Immature natural killer cell (primary cell): ENCODE measurements at regions not wholly inside any gene's neighbourhood (a gene's known extent, or its start where the extent isn't known, plus 50 kb on each side); places are given as distances from the start of the nearest gene placed in this dataset.
A peak's percentile ranks its signal among the peaks of the same experiment; 100 is the strongest.
"Not testable (repeated sequence)": the region's sequence is repeated elsewhere in the genome, so short reads cannot be mapped to it uniquely, and the experiment has no call there.

Experiments used
- DNase-seq, 3 donors: peaks; one replicate each; pipeline ENCODE4 v3.0.0; 2022; ENCODE audit warnings: mixed read lengths in 1 of 3
- H3K27ac Mint-ChIP-seq, 6 donors: one replicate each; pipeline ENCODE4 v1.8.0; 2020; ENCODE audit warnings: mixed read lengths in 6 of 6, mild to moderate bottlenecking in 5 of 6, inconsistent platforms in 4 of 6, moderate library complexity in 3 of 6
- H3K27me3 Mint-ChIP-seq, 3 donors: one replicate each; pipeline ENCODE4 v1.8.0; 2020 to 2021; ENCODE audit warnings: low read depth in 3 of 3, mild to moderate bottlenecking in 3 of 3, mixed read lengths in 3 of 3, moderate library complexity in 3 of 3, inconsistent platforms in 1 of 3
- H3K36me3 Mint-ChIP-seq, 3 donors: one replicate each; pipeline ENCODE4 v1.8.0; 2020; ENCODE audit warnings: mixed read lengths in 3 of 3, inconsistent platforms in 2 of 3, mild to moderate bottlenecking in 2 of 3
- H3K4me1 Mint-ChIP-seq, 2 donors: one replicate each; pipeline ENCODE4 v1.8.0; 2020; ENCODE audit warnings: inconsistent platforms in 2 of 2, mild to moderate bottlenecking in 2 of 2, mixed read lengths in 2 of 2, moderate library complexity in 1 of 2
- H3K4me3 Mint-ChIP-seq, 5 donors: one replicate each; pipeline ENCODE4 v1.8.0; 2020; ENCODE audit warnings: mild to moderate bottlenecking in 5 of 5, mixed read lengths in 5 of 5, inconsistent platforms in 3 of 5, moderate library complexity in 3 of 5
- H3K9me3 Mint-ChIP-seq, 6 donors: one replicate each; pipeline ENCODE4 v1.8.0; 2020; ENCODE audit warnings: mild to moderate bottlenecking in 6 of 6, mixed read lengths in 6 of 6, inconsistent platforms in 4 of 6, moderate library complexity in 3 of 6

GRCh38 chr21:39010629-39011404 is 172.4 kb downstream of the PSMG1 start:
- Mint-ChIP-seq H3K9me3 (no peaks in the 10 kb centered on the region), H3K4me3 (no peak overlapping the region), H3K27me3 (peaks cover 2 to 6% (median 5%) of the 10 kb centered on the region in 3 donors), H3K36me3 (no peaks in the 10 kb centered on the region), H3K27ac (no peak overlapping the region), H3K4me1 (peaks cover 1 to 3% of the 10 kb centered on the region in 2 donors)
- DNase-seq, result no peak

GRCh38 chr21:39009587-39010225 is 173.5 kb downstream of the PSMG1 start:
- Mint-ChIP-seq H3K4me3 (no peak overlapping the region), H3K27ac (no peak overlapping the region), H3K9me3 (no peaks in the 10 kb centered on the region), H3K4me1 (peaks cover 12% of the 10 kb centered on the region in 2 donors), H3K27me3 (peaks cover 3 to 6% (median 4%) of the 10 kb centered on the region in 3 donors), H3K36me3 (no peaks in the 10 kb centered on the region)
- no peak for DNase-seq

GRCh38 chr21:39007985-39008384 is 175.3 kb downstream of the PSMG1 start:
- Mint-ChIP-seq H3K4me3 (no peak overlapping the region), H3K36me3 (no peaks in the 10 kb centered on the region), H3K27ac (no peak overlapping the region), H3K4me1 (peaks cover 23 to 26% of the 10 kb centered on the region in 2 donors), H3K9me3 (no peaks in the 10 kb centered on the region), H3K27me3 (peaks cover 3 to 6% (median 4%) of the 10 kb centered on the region in 3 donors)
- DNase-seq, result no peak

- peaks cover 3 to 6% (median 4%) of the 10 kb centered on the region in 3 donors for H3K27me3 Mint-ChIP-seq
- H3K36me3 Mint-ChIP-seq, result no peaks in the 10 kb centered on the region
- H3K9me3 Mint-ChIP-seq, result no peaks in the 10 kb centered on the region
- DNase-seq, result no peak
- no peak overlapping the region for H3K27ac Mint-ChIP-seq
- H3K4me1 Mint-ChIP-seq, result peaks cover 23 to 26% of the 10 kb centered on the region in 2 donors
- H3K4me3 Mint-ChIP-seq, result no peak overlapping the region
Observed at GRCh38 chr21:39007532-39007931, 175.7 kb downstream of the PSMG1 start.

- no peak for DNase-seq
- H3K9me3 Mint-ChIP-seq, result peaks cover 0 to 2% (median 0%) of the 10 kb centered on the region in 6 donors
- peaks cover 3 to 6% (median 4%) of the 10 kb centered on the region in 3 donors for H3K27me3 Mint-ChIP-seq
- peak overlapping the region in 1 of 6 donors; percentile 15 for H3K27ac Mint-ChIP-seq
- no peak overlapping the region for H3K4me3 Mint-ChIP-seq
- peaks cover 23 to 26% of the 10 kb centered on the region in 2 donors for H3K4me1 Mint-ChIP-seq
- H3K36me3 Mint-ChIP-seq, result no peaks in the 10 kb centered on the region
Observed at GRCh38 chr21:39006571-39007311, 176.5 kb downstream of the PSMG1 start.

GRCh38 chr21:39005502-39005787 is 177.8 kb downstream of the PSMG1 start:
- Mint-ChIP-seq H3K4me1 (peaks cover 23 to 26% of the 10 kb centered on the region in 2 donors), H3K4me3 (peak overlapping the region in 2 of 5 donors; percentile 44 to 88), H3K27me3 (peaks cover 3 to 7% (median 4%) of the 10 kb centered on the region in 3 donors), H3K36me3 (no peaks in the 10 kb centered on the region), H3K27ac (peak overlapping the region in 2 of 6 donors; percentile 22 to 28), H3K9me3 (peaks cover 0 to 2% (median 0%) of the 10 kb centered on the region in 6 donors)
- DNase-seq, result no peak

- DNase-seq, result peak in 2 of 3 donors; percentile 19 to 23
- H3K27ac Mint-ChIP-seq, result peak overlapping the region; percentile 34 to 89 (median 80)
- no peaks in the 10 kb centered on the region for H3K36me3 Mint-ChIP-seq
- peaks cover 3 to 8% (median 4%) of the 10 kb centered on the region in 3 donors for H3K27me3 Mint-ChIP-seq
- peaks cover 0 to 2% (median 0%) of the 10 kb centered on the region in 6 donors for H3K9me3 Mint-ChIP-seq
- peak overlapping the region; percentile 62 to 88 (median 88) for H3K4me3 Mint-ChIP-seq
- H3K4me1 Mint-ChIP-seq, result peaks cover 23 to 26% of the 10 kb centered on the region in 2 donors
Observed at GRCh38 chr21:39004634-39005501, 178.4 kb downstream of the PSMG1 start.

GRCh38 chr21:39003982-39004633 is 179.1 kb downstream of the PSMG1 start:
- H3K36me3 Mint-ChIP-seq, result no peaks in the 10 kb centered on the region
- H3K4me1 Mint-ChIP-seq, result peaks cover 23 to 26% of the 10 kb centered on the region in 2 donors
- peaks cover 0 to 2% (median 0%) of the 10 kb centered on the region in 6 donors for H3K9me3 Mint-ChIP-seq
- H3K4me3 Mint-ChIP-seq, result peak overlapping the region; percentile 62 to 88 (median 88)
- peaks cover 4 to 8% (median 4%) of the 10 kb centered on the region in 3 donors for H3K27me3 Mint-ChIP-seq
- peak overlapping the region in 5 of 6 donors; percentile 34 to 89 (median 76) for H3K27ac Mint-ChIP-seq
- no peak for DNase-seq

GRCh38 chr21:39001341-39001740 is 181.9 kb downstream of the PSMG1 start:
- no peak overlapping the region for H3K27ac Mint-ChIP-seq
- peaks cover 23 to 26% of the 10 kb centered on the region in 2 donors for H3K4me1 Mint-ChIP-seq

GRCh38 chr21:39000496-39000895 is 182.8 kb downstream of the PSMG1 start:
- Mint-ChIP-seq H3K4me3 (no peak overlapping the region), H3K4me1 (peaks cover 19 to 21% of the 10 kb centered on the region in 2 donors)
- DNase-seq, result no peak

More at GRCh38 chr21:39001341-39001740, 181.9 kb downstream of the PSMG1 start:
- DNase-seq, result no peak
- H3K36me3 Mint-ChIP-seq, result no peaks in the 10 kb centered on the region
- H3K9me3 Mint-ChIP-seq, result peaks cover 0 to 2% (median 0%) of the 10 kb centered on the region in 6 donors
- peaks cover 2 to 6% (median 3%) of the 10 kb centered on the region in 3 donors for H3K27me3 Mint-ChIP-seq
- H3K4me3 Mint-ChIP-seq, result no peak overlapping the region

GRCh38 chr21:38999161-38999560 is 184.1 kb downstream of the PSMG1 start:
- no peak for DNase-seq
- Mint-ChIP-seq H3K36me3 (no peaks in the 10 kb centered on the region), H3K4me1 (peaks cover 5 to 8% of the 10 kb centered on the region in 2 donors), H3K9me3 (peaks cover 0 to 2% (median 0%) of the 10 kb centered on the region in 6 donors), H3K27me3 (peaks cover 1 to 6% (median 2%) of the 10 kb centered on the region in 3 donors), H3K27ac (no peak overlapping the region), H3K4me3 (no peak overlapping the region)

More at GRCh38 chr21:39000496-39000895, 182.8 kb downstream of the PSMG1 start:
- peaks cover 2 to 6% (median 3%) of the 10 kb centered on the region in 3 donors for H3K27me3 Mint-ChIP-seq
- H3K9me3 Mint-ChIP-seq, result peaks cover 0 to 2% (median 0%) of the 10 kb centered on the region in 6 donors
- peak overlapping the region in 1 of 6 donors; percentile 59 for H3K27ac Mint-ChIP-seq
- H3K36me3 Mint-ChIP-seq, result no peaks in the 10 kb centered on the region

GRCh38 chr21:38998281-38998680 is 185.0 kb downstream of the PSMG1 start:
- DNase-seq, H3K27me3 Mint-ChIP-seq: not testable (repeated sequence)

GRCh38 chr21:38997843-38998175 is 185.4 kb downstream of the PSMG1 start:
- not testable (repeated sequence) for H3K9me3 Mint-ChIP-seq, H3K36me3 Mint-ChIP-seq, DNase-seq, H3K4me1 Mint-ChIP-seq, H3K27me3 Mint-ChIP-seq, H3K27ac Mint-ChIP-seq, H3K4me3 Mint-ChIP-seq

More at GRCh38 chr21:38998281-38998680, 185.0 kb downstream of the PSMG1 start:
- H3K9me3 Mint-ChIP-seq, H3K4me3 Mint-ChIP-seq, H3K36me3 Mint-ChIP-seq, H3K4me1 Mint-ChIP-seq, H3K27ac Mint-ChIP-seq: not testable (repeated sequence)
